Erythroblast (primary cell): ENCODE measurements at regions not wholly inside any gene's neighbourhood (a gene's known extent, or its start where the extent isn't known, plus 50 kb on each side); places are given as distances from the start of the nearest gene placed in this dataset.

Experiments
- GATA1 ChIP-seq: IDR thresholded peaks from 2 replicates; pipeline ENCODE4 v1.6.1; 2011; ENCODE audit warnings: low read depth, mild to moderate bottlenecking, control low read depth, low read length, moderate library complexity
- POLR2A ChIP-seq: IDR thresholded peaks from 2 replicates; pipeline ENCODE4 v1.6.1; 2011; ENCODE audit warnings: mild to moderate bottlenecking, low read length

GRCh38 chr1:96945509-96946084 lies 224.0 kb downstream of the PTBP2 start:
- no peak for TF ChIP-seq POLR2A
- no peak for TF ChIP-seq GATA1
